Osteoblast (primary cell): ENCODE measurements at regions not wholly inside any gene's neighbourhood (a gene's known extent, or its start where the extent isn't known, plus 50 kb on each side); places are given as distances from the start of the nearest gene placed in this dataset.

Experiments used
- DNase-seq: peaks from one replicate; pipeline ENCODE4 v3.0.0; 2011; ENCODE audit warnings: low spot score, mixed read lengths; ENCODE audit not compliant: insufficient read length; ENCODE audit errors: missing footprints
- H2AFZ ChIP-seq: 2 replicates; pipeline ENCODE4 v1.6.0; 2011; ENCODE audit warnings: mild to moderate bottlenecking, low read length
- H3K27ac ChIP-seq: 2 replicates; pipeline ENCODE4 v1.5.1; 2011; ENCODE audit warnings: mild to moderate bottlenecking, low read depth, low read length, moderate library complexity
- H3K27me3 ChIP-seq: 2 replicates; pipeline ENCODE4 v1.6.0; 2012; ENCODE audit warnings: mild to moderate bottlenecking, control low read depth, inconsistent platforms, low read length, moderate library complexity; ENCODE audit not compliant: insufficient read depth
- H3K36me3 ChIP-seq: 2 replicates; pipeline ENCODE4 v1.5.1; 2011; ENCODE audit warnings: mild to moderate bottlenecking, low read length, control low read depth, moderate library complexity; ENCODE audit not compliant: insufficient read depth
- H3K4me1 ChIP-seq: 2 replicates; pipeline ENCODE4 v1.5.1; 2011; ENCODE audit warnings: mild to moderate bottlenecking, low read length, control low read depth, moderate library complexity; ENCODE audit not compliant: insufficient read depth
- H3K4me2 ChIP-seq: 2 replicates; pipeline ENCODE4 v1.6.0; 2011; ENCODE audit warnings: mild to moderate bottlenecking, low read length; ENCODE audit not compliant: insufficient read depth
- H3K4me3 ChIP-seq: fragments of 200-600 bp; sonication (generic); 3 replicates; pipeline ENCODE4 v1.5.1; 2012; ENCODE audit warnings: mild to moderate bottlenecking, low read length, inconsistent platforms; ENCODE audit not compliant: insufficient read depth
- H3K79me2 ChIP-seq: 2 replicates; pipeline ENCODE4 v1.6.0; 2012; ENCODE audit warnings: mild to moderate bottlenecking, low read length, control low read depth, inconsistent platforms; ENCODE audit not compliant: insufficient read depth
- H3K9me3 ChIP-seq: 2 replicates; pipeline ENCODE4 v1.5.1; 2011; ENCODE audit warnings: low read depth, low read length, control low read depth
- H4K20me1 ChIP-seq: 2 replicates; pipeline ENCODE4 v1.6.0; 2012; ENCODE audit warnings: mild to moderate bottlenecking, low read length, control low read depth; ENCODE audit not compliant: insufficient read depth
- CTCF ChIP-seq: IDR thresholded peaks from 2 replicates; pipeline ENCODE4 v1.5.1; 2011; ENCODE audit warnings: mild to moderate bottlenecking, low read depth, low read length, moderate library complexity; ENCODE audit errors: extremely low read depth

GRCh38 chr14:56026506-56026905 is 91.7 kb upstream of the PELI2 start:
- H3K4me2 ChIP-seq: no peak overlapping the region
- no peak for DNase-seq
- H3K27me3 ChIP-seq: peaks cover 3% of the 10 kb centered on the region
- TF ChIP-seq CTCF: no peak
- H3K36me3 ChIP-seq: no peaks in the 10 kb centered on the region
- no peaks in the 10 kb centered on the region for H3K4me1 ChIP-seq
- H3K27ac ChIP-seq: no peak overlapping the region
- no peak overlapping the region for H2AFZ ChIP-seq
- no peaks in the 10 kb centered on the region for H3K79me2 ChIP-seq
- H3K4me3 ChIP-seq: no peak overlapping the region
- H4K20me1 ChIP-seq: no peaks in the 10 kb centered on the region
- no peaks in the 10 kb centered on the region for H3K9me3 ChIP-seq

GRCh38 chr14:56027421-56027820 is 90.8 kb upstream of the PELI2 start:
- peaks cover 3% of the 10 kb centered on the region for H3K27me3 ChIP-seq
- H3K36me3 ChIP-seq: no peaks in the 10 kb centered on the region
- no peaks in the 10 kb centered on the region for H3K4me1 ChIP-seq
- no peak overlapping the region for H3K4me2 ChIP-seq
- H2AFZ ChIP-seq: no peak overlapping the region
- no peaks in the 10 kb centered on the region for H3K9me3 ChIP-seq
- no peaks in the 10 kb centered on the region for H3K79me2 ChIP-seq
- H3K27ac ChIP-seq: no peak overlapping the region
- H4K20me1 ChIP-seq: no peaks in the 10 kb centered on the region
- no peak overlapping the region for H3K4me3 ChIP-seq
- no peak for DNase-seq
- no peak for TF ChIP-seq CTCF

- no peak overlapping the region for H3K4me3 ChIP-seq
- no peaks in the 10 kb centered on the region for H3K9me3 ChIP-seq
- no peak for TF ChIP-seq CTCF
- no peaks in the 10 kb centered on the region for H3K79me2 ChIP-seq
- H2AFZ ChIP-seq: no peak overlapping the region
- H3K27ac ChIP-seq: no peak overlapping the region
- H3K36me3 ChIP-seq: no peaks in the 10 kb centered on the region
- peaks cover 3% of the 10 kb centered on the region for H3K27me3 ChIP-seq
- no peak overlapping the region for H3K4me2 ChIP-seq
- H3K4me1 ChIP-seq: no peaks in the 10 kb centered on the region
- peak; percentile 51 for DNase-seq
- H4K20me1 ChIP-seq: no peaks in the 10 kb centered on the region
Measured at GRCh38 chr14:56027916-56028712, 90.1 kb upstream of the PELI2 start.

- TF ChIP-seq CTCF: no peak
- H4K20me1 ChIP-seq: no peaks in the 10 kb centered on the region
- no peak overlapping the region for H3K27ac ChIP-seq
- H3K4me2 ChIP-seq: no peak overlapping the region
- no peaks in the 10 kb centered on the region for H3K9me3 ChIP-seq
- no peak overlapping the region for H3K4me3 ChIP-seq
- H2AFZ ChIP-seq: no peak overlapping the region
- no peaks in the 10 kb centered on the region for H3K79me2 ChIP-seq
- DNase-seq: no peak
- H3K4me1 ChIP-seq: no peaks in the 10 kb centered on the region
- H3K27me3 ChIP-seq: no peaks in the 10 kb centered on the region
- H3K36me3 ChIP-seq: no peaks in the 10 kb centered on the region
Measured at GRCh38 chr14:56036353-56036752, 81.9 kb upstream of the PELI2 start.
